ENCODE measurements at regions not wholly inside any gene's neighbourhood (a gene's known extent, or its start where the extent isn't known, plus 50 kb on each side); places are given as distances from the start of the nearest gene placed in this dataset.
"Not testable (repeated sequence)": the region's sequence is repeated elsewhere in the genome, so short reads cannot be mapped to it uniquely, and the experiment has no call there.

DNA sequence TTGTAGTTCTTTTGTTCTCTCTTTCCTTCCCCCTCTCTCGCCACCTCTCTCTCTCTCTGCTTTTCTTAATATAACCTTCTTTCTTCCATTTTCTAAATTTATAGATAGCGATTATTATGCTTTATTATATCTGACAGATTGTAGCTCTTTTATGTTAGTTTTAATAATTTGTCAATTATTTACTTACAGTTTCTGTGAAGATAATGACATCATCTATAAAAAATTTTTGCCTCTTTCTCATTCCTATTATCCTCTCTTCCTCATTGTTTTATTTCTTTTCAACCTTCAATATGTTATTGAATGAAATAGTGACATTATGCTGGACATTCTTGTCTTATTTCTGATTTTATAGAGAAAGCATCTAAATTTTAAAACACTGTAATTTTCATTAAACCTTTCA is 469.6 kb upstream of the NRG3 start:
- no peak overlapping the region for H3K4me3 ChIP-seq (ENCODE audit: low read depth, low read length)
- H2AFZ ChIP-seq (ENCODE audit: low read length, unreplicated experiment) = no peak overlapping the region
- no peaks in the 10 kb centered on the region for H3K4me1 ChIP-seq (ENCODE audit: control insufficient read depth, insufficient read depth, low read length, unreplicated experiment)
- H3K27me3 ChIP-seq (ENCODE audit: insufficient read depth, low read length) = no peaks in the 10 kb centered on the region
- no peaks in the 10 kb centered on the region for H3K79me2 ChIP-seq (ENCODE audit: control insufficient read depth, insufficient read depth, low read length, unreplicated experiment)
- no peaks in the 10 kb centered on the region for H3K36me3 ChIP-seq (ENCODE audit: insufficient read depth, low read length)
- no peak overlapping the region for H3K27ac ChIP-seq (ENCODE audit: low read depth, low read length)

DNA sequence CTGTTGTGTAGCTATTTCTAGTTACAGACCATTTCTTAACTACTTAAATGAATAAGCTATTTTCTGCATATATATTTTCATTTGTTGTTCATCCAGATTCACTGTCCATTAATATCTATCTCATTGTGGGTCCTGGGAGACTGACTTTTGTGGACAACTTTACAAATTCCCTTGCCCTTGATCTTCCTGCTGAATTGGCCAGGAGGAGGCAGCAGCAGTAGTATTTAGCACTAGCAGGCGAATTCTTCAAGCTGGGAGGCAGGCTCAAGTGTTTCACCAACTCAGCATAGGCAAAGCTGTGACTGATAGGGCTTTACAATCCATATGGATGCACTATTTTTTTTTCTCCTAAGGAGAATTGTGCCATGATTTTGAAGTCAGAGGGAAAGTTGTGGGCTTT is 461.0 kb upstream of the NRG3 start:
- H3K4me1 ChIP-seq (ENCODE audit: control insufficient read depth, insufficient read depth, low read length, unreplicated experiment) = no peaks in the 10 kb centered on the region
- no peak overlapping the region for H3K27ac ChIP-seq (ENCODE audit: low read depth, low read length)
- no peak overlapping the region for H2AFZ ChIP-seq (ENCODE audit: low read length, unreplicated experiment)
- no peaks in the 10 kb centered on the region for H3K27me3 ChIP-seq (ENCODE audit: insufficient read depth, low read length)
- no peaks in the 10 kb centered on the region for H3K79me2 ChIP-seq (ENCODE audit: control insufficient read depth, insufficient read depth, low read length, unreplicated experiment)
- no peaks in the 10 kb centered on the region for H3K36me3 ChIP-seq (ENCODE audit: insufficient read depth, low read length)
- H3K4me3 ChIP-seq (ENCODE audit: low read depth, low read length) = no peak overlapping the region

- Histone ChIP-seq H3K79me2 (ENCODE audit: control insufficient read depth, insufficient read depth, low read length, unreplicated experiment) (no peaks in the 10 kb centered on the region), H3K27ac (ENCODE audit: low read depth, low read length) (no peak overlapping the region), H3K4me1 (ENCODE audit: control insufficient read depth, insufficient read depth, low read length, unreplicated experiment) (no peaks in the 10 kb centered on the region), H3K27me3 (ENCODE audit: insufficient read depth, low read length) (no peaks in the 10 kb centered on the region), H2AFZ (ENCODE audit: low read length, unreplicated experiment) (no peak overlapping the region), H3K4me3 (ENCODE audit: low read depth, low read length) (no peak overlapping the region), H3K36me3 (ENCODE audit: insufficient read depth, low read length) (no peaks in the 10 kb centered on the region)
These were observed 448.3 kb upstream of the NRG3 start for GRCh38 chr10:81426722-81427121.

DNA sequence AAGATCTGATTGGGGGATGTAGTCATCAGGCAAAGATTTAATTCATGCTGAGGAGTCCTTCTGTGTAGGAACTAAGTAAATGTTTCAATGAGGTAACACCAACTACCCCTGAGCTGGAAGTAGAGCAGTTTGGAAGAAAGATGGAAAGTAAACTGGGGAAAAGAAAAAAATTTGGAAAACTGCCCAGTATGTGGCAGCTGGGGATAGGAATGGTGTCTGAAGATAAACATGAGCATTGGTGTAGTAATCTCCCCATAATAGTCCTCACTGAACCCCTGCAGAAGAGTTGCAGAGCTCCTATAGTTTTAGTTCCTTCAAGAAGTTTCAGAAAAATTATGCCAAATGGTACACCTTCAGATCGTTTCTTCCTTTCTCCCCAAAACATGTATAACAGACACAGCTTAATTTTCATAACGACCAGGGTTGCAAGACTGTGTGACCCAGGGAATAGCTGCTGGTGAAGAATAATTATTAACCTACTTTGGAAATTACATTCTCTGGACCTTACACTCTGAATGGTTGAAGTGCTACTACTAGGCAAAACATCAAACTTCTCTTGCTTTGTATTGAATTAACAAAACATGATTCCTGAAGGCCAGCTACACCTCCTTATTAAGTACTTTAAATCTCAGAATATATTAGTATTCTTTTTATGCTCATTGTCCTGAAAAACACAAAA is 446.4 kb upstream of the NRG3 start:
- Histone ChIP-seq H3K79me2 (ENCODE audit: control insufficient read depth, insufficient read depth, low read length, unreplicated experiment) (no peaks in the 10 kb centered on the region), H2AFZ (ENCODE audit: low read length, unreplicated experiment) (no peak overlapping the region), H3K4me1 (ENCODE audit: control insufficient read depth, insufficient read depth, low read length, unreplicated experiment) (no peaks in the 10 kb centered on the region), H3K4me3 (ENCODE audit: low read depth, low read length) (no peak overlapping the region), H3K27ac (ENCODE audit: low read depth, low read length) (no peak overlapping the region), H3K36me3 (ENCODE audit: insufficient read depth, low read length) (no peaks in the 10 kb centered on the region), H3K27me3 (ENCODE audit: insufficient read depth, low read length) (no peaks in the 10 kb centered on the region)

GRCh38 chr10:81439445-81439844 is 435.5 kb upstream of the NRG3 start:
- no peaks in the 10 kb centered on the region for H3K27me3 ChIP-seq (ENCODE audit: insufficient read depth, low read length)
- no peaks in the 10 kb centered on the region for H3K4me1 ChIP-seq (ENCODE audit: control insufficient read depth, insufficient read depth, low read length, unreplicated experiment)
- H3K79me2 ChIP-seq (ENCODE audit: control insufficient read depth, insufficient read depth, low read length, unreplicated experiment) = no peaks in the 10 kb centered on the region
- no peak overlapping the region for H2AFZ ChIP-seq (ENCODE audit: low read length, unreplicated experiment)
- no peak overlapping the region for H3K4me3 ChIP-seq (ENCODE audit: low read depth, low read length)
- H3K36me3 ChIP-seq (ENCODE audit: insufficient read depth, low read length) = no peaks in the 10 kb centered on the region
- no peak overlapping the region for H3K27ac ChIP-seq (ENCODE audit: low read depth, low read length)

- not testable (repeated sequence) for H3K79me2 ChIP-seq (ENCODE audit: control insufficient read depth, insufficient read depth, low read length, unreplicated experiment); H3K27me3 ChIP-seq (ENCODE audit: insufficient read depth, low read length); H3K27ac ChIP-seq (ENCODE audit: low read depth, low read length); H2AFZ ChIP-seq (ENCODE audit: low read length, unreplicated experiment); H3K4me1 ChIP-seq (ENCODE audit: control insufficient read depth, insufficient read depth, low read length, unreplicated experiment); H3K4me3 ChIP-seq (ENCODE audit: low read depth, low read length); H3K36me3 ChIP-seq (ENCODE audit: insufficient read depth, low read length)
These were observed 433.4 kb upstream of the NRG3 start for GRCh38 chr10:81441624-81442023.

- Histone ChIP-seq H3K27me3 (ENCODE audit: insufficient read depth, low read length) (no peaks in the 10 kb centered on the region), H3K27ac (ENCODE audit: low read depth, low read length) (no peak overlapping the region), H3K4me3 (ENCODE audit: low read depth, low read length) (no peak overlapping the region), H2AFZ (ENCODE audit: low read length, unreplicated experiment) (no peak overlapping the region), H3K79me2 (ENCODE audit: control insufficient read depth, insufficient read depth, low read length, unreplicated experiment) (no peaks in the 10 kb centered on the region), H3K4me1 (ENCODE audit: control insufficient read depth, insufficient read depth, low read length, unreplicated experiment) (no peaks in the 10 kb centered on the region), H3K36me3 (ENCODE audit: insufficient read depth, low read length) (no peaks in the 10 kb centered on the region)
These were observed 430.6 kb upstream of the NRG3 start for GRCh38 chr10:81444242-81444929.

DNA sequence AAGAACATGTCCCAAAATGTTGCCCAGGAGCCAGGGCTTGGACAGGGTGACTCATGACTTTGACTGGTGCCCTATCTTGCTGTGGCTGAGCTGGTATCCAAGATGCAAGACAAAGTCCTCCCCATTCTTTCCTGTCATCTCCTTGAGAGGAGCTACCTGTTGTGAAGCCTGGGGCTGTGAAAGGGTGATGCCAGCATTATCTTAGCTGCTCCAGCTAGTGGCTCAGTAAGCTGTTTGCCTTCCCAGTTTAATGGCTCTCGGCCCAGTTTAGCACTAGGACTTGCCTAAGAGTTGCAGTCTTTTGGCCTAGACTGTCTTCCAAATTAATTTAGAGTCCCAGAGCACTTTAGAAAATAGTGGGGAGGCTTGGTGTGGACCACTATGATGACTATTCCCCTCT is 424.3 kb upstream of the NRG3 start:
- Histone ChIP-seq H3K4me1 (ENCODE audit: control insufficient read depth, insufficient read depth, low read length, unreplicated experiment) (no peaks in the 10 kb centered on the region), H3K27ac (ENCODE audit: low read depth, low read length) (no peak overlapping the region), H3K79me2 (ENCODE audit: control insufficient read depth, insufficient read depth, low read length, unreplicated experiment) (no peaks in the 10 kb centered on the region), H3K36me3 (ENCODE audit: insufficient read depth, low read length) (no peaks in the 10 kb centered on the region), H3K27me3 (ENCODE audit: insufficient read depth, low read length) (no peaks in the 10 kb centered on the region), H2AFZ (ENCODE audit: low read length, unreplicated experiment) (no peak overlapping the region), H3K4me3 (ENCODE audit: low read depth, low read length) (no peak overlapping the region)

DNA sequence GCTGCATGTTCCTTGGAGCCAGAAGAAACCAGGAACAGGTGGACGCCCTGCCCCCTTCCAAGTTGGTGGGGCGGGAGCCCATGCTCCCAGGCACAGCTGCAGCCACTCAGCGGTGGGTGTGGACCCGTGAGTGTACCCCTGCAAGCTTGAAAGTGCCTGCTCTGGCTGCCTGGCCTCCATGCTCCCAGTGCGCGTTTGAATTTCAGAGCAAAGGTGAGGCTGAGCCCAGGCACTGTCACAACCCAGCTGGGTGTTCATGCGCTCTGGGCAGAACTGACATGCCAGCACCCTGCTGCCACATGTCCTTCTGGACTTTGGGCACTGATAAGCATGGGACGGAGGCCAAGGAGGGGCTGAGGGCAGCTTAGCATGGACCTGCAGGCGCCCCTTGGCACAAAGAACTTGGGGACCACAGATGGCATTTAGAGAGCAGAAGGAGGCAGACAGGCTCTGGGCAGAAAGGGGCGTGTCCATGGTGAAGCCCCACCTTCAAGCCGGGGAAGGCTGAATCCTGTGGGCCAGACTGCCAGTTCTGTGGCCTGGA is 402.0 kb upstream of the NRG3 start:
- H3K27ac ChIP-seq (ENCODE audit: low read depth, low read length) = no peak overlapping the region
- no peak overlapping the region for H3K4me3 ChIP-seq (ENCODE audit: low read depth, low read length)
- no peaks in the 10 kb centered on the region for H3K36me3 ChIP-seq (ENCODE audit: insufficient read depth, low read length)
- H2AFZ ChIP-seq (ENCODE audit: low read length, unreplicated experiment) = no peak overlapping the region
- no peaks in the 10 kb centered on the region for H3K27me3 ChIP-seq (ENCODE audit: insufficient read depth, low read length)
- H3K79me2 ChIP-seq (ENCODE audit: control insufficient read depth, insufficient read depth, low read length, unreplicated experiment) = no peaks in the 10 kb centered on the region
- no peaks in the 10 kb centered on the region for H3K4me1 ChIP-seq (ENCODE audit: control insufficient read depth, insufficient read depth, low read length, unreplicated experiment)

DNA sequence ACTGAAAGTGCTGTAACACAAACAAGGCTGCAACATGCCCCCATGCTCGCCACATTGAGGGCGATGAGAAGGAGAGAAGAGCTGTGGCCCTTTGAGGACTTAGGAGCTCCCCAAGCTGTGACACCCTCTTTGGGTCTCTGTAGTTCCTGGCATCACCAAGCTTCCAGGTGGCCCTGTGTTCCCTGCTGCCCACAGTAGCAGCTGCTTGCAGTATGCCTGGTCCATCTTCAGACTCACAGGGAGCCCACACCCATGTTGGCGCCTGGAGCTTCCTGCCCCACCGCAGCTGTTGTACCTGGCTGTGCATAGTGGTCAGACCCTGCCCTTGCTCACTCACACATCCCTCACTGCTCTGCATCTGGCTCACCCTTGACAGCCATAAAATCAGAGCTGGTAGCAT is 401.2 kb upstream of the NRG3 start:
- H3K36me3 ChIP-seq (ENCODE audit: insufficient read depth, low read length) = no peaks in the 10 kb centered on the region
- no peak overlapping the region for H2AFZ ChIP-seq (ENCODE audit: low read length, unreplicated experiment)
- H3K27me3 ChIP-seq (ENCODE audit: insufficient read depth, low read length) = no peaks in the 10 kb centered on the region
- no peaks in the 10 kb centered on the region for H3K79me2 ChIP-seq (ENCODE audit: control insufficient read depth, insufficient read depth, low read length, unreplicated experiment)
- H3K4me3 ChIP-seq (ENCODE audit: low read depth, low read length) = no peak overlapping the region
- H3K27ac ChIP-seq (ENCODE audit: low read depth, low read length) = no peak overlapping the region
- no peaks in the 10 kb centered on the region for H3K4me1 ChIP-seq (ENCODE audit: control insufficient read depth, insufficient read depth, low read length, unreplicated experiment)

DNA sequence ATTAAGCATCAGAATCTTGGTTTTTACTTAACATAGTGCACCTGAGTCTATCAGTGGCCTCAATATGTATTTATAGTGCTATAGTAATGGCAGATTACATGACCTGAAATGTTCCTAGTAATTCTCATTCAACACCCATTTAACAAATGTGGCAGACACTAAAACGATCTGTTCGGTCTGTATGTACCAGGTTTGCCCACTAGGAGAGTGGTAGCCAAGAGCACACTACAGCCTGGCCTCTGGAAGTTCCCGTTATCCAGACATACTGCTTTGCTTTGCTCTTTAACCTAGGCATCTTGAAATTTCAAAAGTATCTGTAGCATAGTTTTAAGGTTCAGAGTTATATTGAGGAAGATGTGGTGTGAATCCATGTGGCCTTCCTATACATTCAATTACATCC is 395.7 kb upstream of the NRG3 start:
- Histone ChIP-seq H3K4me1 (ENCODE audit: control insufficient read depth, insufficient read depth, low read length, unreplicated experiment) (no peaks in the 10 kb centered on the region), H3K79me2 (ENCODE audit: control insufficient read depth, insufficient read depth, low read length, unreplicated experiment) (no peaks in the 10 kb centered on the region), H3K36me3 (ENCODE audit: insufficient read depth, low read length) (no peaks in the 10 kb centered on the region), H3K27me3 (ENCODE audit: insufficient read depth, low read length) (no peaks in the 10 kb centered on the region), H3K4me3 (ENCODE audit: low read depth, low read length) (no peak overlapping the region), H3K27ac (ENCODE audit: low read depth, low read length) (no peak overlapping the region), H2AFZ (ENCODE audit: low read length, unreplicated experiment) (no peak overlapping the region)
